GM18909 (cell line): ENCODE measurements at regions not wholly inside any gene's neighbourhood (a gene's known extent, or its start where the extent isn't known, plus 50 kb on each side); places are given as distances from the start of the nearest gene placed in this dataset.
"Not testable (repeated sequence)": the region's sequence is repeated elsewhere in the genome, so short reads cannot be mapped to it uniquely, and the experiment has no call there.

Experiments
- ATAC-seq: cut with Tn5 transposase; IDR thresholded peaks from one replicate; pipeline ENCODE4 v1.9.1; 2021; ENCODE audit warnings: mild to moderate bottlenecking; ENCODE audit not compliant: unreplicated experiment, poor library complexity

DNA sequence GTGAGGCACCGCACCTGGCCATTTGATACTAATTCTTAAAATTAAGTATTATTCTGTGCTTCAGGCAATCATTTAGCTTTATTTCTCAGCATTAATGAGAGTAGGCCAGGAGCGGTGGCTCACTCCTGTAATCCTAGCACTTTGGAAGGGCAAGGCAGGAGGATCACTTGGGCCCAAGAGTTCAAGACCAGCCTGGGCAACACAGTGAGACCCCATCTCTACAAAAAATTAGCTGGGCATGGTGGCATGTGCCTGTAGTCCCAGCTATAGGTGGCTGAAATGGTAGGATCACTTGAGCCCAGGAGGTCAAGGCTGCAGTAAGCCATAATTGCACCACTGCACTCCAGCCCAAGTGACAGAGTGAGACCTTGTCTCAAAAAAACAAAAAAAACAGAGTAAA is 195.3 kb upstream of the SEMA6A start:
- not testable (repeated sequence) for ATAC-seq

DNA sequence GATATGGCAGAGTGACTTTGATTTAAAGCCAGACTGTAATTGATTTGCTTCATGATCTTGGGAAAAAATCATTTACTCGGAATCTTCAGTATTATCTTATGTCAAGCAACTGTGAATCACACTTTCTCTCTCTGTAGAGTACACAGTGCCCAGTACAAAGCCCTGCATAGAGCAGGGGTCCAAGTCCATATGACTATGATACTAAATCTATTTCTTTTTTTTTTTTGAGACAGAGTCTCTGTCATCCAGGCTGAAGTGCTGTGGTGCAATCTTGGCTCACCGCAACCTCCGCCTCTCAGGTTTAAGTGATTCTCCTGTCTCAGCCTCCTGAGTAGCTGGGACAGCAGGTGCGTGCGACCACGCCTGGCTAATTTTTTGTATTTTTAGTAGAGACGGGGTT is 194.8 kb upstream of the SEMA6A start:
- no peak for ATAC-seq

DNA sequence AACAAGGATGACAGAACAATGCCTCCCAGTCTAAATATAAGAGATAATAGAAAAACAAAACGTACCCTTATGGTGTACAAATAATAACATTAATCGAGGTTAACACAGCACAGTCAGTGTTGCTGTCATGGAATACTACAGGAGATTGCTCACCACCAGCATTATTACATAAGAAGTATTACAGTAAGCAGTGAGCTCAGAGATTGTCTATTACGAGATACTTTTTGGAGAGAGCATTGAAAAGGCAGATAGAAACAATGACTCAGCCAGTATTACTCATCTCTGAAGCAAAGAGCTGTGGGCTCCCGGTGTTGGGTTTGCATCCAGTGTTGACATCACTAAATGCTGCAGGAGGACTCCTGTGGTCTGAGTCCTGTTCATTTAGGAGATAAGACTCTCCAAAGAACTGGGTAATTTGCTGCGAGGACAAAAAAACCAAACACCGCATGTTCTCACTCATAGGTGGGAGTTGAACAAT is 191.9 kb upstream of the SEMA6A start:
- ATAC-seq, result peak; percentile 60

GRCh38 chr5:116765441-116765840 is 190.8 kb upstream of the SEMA6A start:
- no peak for ATAC-seq

GRCh38 chr5:116764941-116765340 is 190.3 kb upstream of the SEMA6A start:
- ATAC-seq, result no peak

DNA sequence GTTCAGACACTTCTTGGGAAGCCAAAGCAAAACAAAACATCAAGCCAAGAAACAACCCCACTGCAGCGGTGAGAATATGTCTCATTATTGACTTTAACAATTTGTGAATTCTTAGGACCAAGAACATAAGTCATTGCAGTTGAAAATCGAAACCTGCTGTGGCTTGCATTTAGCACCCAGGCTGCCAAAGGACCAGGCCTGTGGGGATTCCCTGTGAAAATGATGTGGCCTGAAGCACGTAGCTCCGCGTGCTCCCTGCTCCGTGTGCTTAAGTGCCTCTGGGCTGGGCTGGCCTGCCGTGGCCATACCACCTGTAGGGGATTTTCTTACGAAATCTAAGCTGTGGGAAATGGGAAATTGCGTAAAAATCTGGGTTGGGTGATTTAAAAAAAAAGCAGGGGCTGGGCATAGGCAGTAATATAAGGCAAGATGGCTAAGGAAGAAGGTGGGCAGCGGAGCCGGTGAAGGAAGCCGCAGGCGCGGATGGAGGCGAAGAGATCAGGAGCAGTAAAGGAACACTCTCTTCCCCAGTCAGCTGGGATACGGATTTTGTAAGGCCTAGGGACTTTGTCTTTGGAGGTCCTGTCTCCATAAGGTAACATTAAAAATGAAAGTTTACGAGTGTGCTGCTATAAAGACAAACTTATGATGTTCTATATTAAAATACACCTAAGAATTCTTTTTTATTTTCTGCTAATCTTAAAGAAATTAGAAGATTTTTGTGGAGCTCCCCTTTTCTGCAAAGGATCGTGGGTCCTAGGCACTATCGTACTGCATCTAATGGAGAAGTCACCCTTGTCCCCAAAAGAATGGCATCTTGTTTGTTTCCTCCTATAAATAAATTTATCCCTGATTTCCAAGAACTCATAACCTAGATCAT is 189.6 kb upstream of the SEMA6A start:
- ATAC-seq, result peak; percentile 83

DNA sequence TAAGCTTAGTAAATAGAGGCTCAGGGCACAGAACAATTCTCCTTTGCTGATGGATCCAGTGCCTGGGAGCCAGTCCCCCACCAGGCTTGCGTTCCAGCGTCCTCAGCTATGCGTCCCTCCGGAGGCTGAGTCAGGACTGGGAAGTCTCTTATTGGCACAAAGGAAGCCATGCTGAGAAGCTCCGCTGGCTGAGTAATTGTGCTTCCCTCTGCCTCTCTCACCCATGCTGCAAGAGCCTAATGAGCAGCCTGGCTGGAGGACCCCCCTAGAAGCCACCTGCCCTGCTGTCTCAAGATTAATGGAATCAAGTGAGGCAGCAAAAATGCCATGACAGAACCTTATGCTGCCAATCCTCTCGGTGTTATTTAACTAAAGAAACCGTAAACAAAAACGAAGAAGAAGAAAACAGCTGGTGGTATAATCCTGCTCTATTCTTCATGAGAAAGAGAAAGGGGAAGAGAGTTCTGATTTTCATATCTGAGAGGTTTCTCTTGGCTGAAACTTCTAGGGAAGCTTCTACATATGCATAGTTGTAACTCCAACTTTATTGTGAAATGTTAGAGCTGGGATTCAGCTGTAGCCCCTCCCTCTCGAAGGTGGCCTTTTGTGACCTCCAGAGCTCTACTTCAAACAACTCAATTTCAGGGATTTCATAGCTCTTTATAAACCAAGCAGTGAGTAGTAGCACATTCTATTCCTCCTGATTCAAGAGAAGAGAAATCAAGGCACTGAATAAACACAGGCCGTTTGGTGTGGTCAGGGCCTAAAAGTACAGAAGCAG is 185.4 kb upstream of the SEMA6A start:
- ATAC-seq, result no peak

GRCh38 chr5:116757326-116757725 is 182.7 kb upstream of the SEMA6A start:
- ATAC-seq, result no peak

DNA sequence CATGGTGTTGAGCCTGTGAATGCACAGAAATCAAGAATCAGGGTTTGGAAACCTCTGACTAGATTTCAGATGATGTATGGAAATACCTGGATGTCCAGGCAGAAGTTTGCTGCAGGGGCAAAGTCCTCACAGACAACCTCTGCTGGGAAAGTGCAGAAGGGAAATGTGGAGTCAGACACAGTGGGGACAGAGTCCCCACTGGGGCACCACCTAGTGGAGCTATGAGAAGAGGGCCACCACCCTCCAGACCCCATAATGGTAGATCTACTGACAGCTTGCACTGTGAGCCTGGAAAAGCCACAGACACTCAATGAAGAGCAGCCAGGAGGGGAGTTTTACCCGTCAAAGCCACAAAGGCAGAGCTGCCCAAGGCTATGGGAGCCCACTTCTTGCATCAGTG is 181.9 kb upstream of the SEMA6A start:
- no peak for ATAC-seq

DNA sequence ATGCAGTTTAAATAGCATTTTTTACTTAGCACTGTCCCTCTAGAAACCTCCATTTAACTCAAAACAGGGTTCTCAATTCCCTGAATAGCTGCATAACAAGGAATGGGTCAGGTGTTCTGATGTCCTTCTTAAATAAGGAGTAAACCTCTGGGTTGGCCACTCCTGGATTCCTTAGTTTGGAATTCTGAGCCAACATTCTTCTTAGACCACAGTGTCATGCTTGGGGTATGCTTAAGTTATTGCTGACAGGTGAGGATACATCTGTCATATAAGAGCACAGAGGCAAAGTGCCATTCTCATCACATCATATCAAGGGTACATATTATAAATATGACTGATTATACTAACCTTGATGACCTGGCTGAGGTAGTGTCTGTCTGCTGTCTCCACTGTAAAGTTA is 179.9 kb upstream of the SEMA6A start:
- no peak for ATAC-seq

- ATAC-seq, result no peak
Measured at GRCh38 chr5:116751684-116752083, 177.1 kb upstream of the SEMA6A start.

- ATAC-seq, result no peak
Measured at GRCh38 chr5:116750631-116751580, 176.3 kb upstream of the SEMA6A start.

DNA sequence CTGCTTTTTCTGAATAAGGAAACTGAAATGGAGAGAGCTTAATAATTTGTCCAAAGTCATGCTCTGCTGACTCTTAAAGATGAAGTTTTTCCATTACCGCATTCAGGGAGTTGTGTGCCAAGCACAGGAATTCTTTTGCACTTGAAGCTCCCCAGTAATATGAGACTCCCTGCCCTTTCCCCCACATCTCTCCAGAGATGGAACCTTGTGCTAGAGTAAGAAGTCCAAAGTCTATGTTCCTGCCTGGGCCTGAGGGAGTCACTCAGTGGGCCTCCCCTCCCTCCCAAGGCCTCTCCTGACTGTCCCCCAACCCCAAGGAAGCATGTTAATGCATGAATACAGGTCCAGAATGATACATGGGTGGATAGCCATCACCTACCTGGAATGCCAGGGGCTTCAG is 173.3 kb upstream of the SEMA6A start:
- no peak for ATAC-seq

GRCh38 chr5:116746668-116747067 is 172.0 kb upstream of the SEMA6A start:
- no peak for ATAC-seq

DNA sequence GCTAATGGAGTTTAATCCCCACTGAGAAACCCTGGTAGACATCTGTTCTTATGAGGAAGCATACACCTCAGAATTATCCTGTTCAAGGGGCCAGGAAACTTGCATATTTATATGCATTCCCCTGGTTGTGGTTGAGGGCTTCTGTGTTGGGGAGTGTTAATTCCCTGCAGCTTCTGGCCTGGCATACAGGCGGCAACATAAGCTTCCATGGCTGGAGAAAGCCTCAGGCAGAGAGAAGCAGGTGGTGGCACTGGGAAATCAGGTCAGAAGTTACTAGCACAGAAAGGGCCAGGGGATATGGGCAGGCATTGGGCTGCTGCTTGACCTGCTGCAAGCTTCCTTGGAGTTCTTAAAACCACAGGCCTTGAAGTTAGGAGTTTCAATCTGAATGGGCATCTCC is 166.1 kb upstream of the SEMA6A start:
- no peak for ATAC-seq

DNA sequence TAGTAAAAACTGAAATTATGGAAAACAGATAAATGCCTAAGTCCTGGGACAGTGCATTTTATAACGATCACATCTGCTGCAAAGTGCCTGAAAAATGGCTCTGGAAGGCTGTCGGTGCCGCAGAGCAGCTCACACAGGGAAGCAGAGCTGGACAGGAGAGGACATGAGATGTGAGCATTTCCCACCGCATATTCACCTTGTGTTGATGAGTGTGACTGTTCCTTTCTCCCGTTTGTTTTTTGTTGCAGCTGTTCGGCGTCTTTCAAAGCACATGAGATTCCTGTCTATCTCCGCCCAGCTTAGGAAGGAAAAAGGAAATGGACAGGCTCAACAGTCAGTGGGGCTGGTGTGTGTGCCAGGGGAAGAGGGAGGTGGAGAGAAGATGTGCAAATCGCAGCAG is 164.9 kb upstream of the SEMA6A start:
- no peak for ATAC-seq

- no peak for ATAC-seq
Measured at GRCh38 chr5:116738615-116739261, 164.1 kb upstream of the SEMA6A start.

DNA sequence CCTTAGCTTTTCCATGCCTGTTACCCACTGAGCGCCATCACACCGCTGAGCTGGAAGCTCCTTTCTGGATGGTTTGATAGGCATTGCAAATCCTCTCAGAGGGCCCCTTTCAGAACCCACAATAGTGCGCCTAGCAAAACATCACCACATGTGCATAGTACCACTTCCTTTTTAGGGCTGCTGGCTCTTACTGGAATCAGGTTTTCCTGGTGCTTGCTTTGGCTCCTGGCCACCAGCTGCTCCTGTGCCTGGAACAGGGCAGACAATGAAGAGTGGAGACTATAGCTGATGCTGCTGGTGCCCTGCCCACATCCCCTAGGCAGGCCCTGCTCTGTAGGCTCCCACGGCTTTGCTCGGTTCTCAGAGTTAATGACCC is 163.6 kb upstream of the SEMA6A start:
- no peak for ATAC-seq

GRCh38 chr5:116736671-116737070 is 162.0 kb upstream of the SEMA6A start:
- ATAC-seq, result no peak
